Embryonic facial prominence (tissue), 1 donor: ENCODE measurements at regions not wholly inside any gene's neighbourhood (a gene's known extent, or its start where the extent isn't known, plus 50 kb on each side); places are given as distances from the start of the nearest gene placed in this dataset.

Experiments
- DNase-seq: peaks from one replicate; pipeline ENCODE4 v3.0.0-alpha.2; 2016; ENCODE audit errors: extremely low spot score

DNA sequence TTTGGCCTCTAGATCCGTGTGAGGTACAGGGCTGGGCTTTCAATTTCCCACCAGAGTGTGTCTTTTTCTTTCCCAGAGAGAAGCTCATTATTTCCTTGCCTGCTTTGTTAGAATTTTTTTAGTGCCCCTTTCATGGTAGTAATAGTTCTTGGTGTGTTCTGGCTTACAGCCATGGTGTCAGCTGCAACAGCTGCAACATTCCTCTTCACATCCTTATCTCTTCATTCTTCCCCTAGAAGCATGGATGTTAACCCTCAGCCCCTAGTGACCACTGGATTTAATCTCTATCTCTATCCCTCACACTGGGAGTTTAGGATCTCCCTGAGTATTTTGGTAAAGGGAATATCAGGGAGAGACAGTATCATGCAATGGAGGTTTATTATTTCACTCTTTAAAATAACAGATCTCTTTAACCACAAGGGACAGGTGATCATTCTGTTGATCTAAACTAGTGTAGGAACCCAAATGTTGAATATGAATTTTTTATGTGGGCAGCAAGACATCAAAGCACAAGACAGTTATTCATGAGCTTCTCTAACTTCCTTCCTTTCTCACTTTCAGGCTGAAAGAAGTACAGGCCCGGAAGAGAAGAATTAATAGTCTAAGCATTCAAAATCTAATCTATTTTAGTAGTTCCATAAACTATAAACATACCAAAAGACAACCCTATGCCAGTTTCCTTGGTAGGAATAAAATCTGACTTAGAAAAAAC lies 160.2 kb downstream of the FAM170A start:
- DNase-seq, result no peak

DNA sequence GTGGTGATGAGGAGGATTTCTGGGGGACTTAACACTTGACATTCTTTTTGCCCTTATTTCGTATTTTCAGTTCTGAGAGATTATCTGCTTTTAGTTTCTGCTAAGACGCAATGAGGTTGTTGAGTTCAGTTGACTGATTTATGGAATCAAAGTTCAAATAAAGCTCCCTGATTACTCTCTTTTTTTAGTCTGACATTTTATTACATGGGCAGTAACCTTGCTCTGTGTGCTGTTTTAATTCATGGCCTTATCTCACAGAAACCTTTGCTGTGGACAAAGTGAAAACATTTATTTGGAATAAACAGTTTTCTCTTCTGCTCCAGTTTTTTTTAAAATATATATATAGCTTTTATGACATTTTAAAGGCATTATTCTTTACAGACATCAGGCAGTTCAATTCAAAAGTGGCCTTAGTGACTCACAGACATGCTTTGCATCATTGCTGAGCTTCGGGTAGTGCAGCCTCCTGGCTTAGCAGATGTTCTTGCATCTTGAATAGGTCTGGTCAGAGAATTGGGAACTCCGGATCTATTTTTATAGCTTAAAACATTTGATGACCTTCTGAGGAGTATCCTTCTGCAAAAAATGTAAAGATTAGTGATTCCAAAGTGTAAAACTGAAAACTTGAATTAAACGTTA lies 162.9 kb downstream of the FAM170A start:
- DNase-seq, result no peak

DNA sequence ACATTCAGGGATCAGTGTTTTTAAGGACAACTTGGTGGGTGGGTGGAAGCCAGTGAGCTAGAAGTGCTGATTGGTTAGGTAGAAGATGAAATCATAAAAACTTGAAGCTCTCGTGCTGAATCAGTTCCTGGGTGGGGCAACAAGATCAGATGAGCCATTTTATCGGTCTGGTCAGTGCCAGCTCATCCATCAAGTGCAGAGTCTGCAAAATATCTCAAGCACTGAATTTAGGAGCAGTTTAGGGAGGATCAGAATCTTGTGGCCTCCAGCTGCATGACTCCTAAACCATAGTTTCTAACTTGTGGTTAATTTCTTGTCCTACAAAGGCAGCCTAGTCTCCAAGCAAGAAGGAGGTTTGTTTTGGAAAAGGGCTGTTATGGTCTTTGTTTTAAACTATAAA lies 166.4 kb downstream of the FAM170A start:
- DNase-seq, result no peak

DNA sequence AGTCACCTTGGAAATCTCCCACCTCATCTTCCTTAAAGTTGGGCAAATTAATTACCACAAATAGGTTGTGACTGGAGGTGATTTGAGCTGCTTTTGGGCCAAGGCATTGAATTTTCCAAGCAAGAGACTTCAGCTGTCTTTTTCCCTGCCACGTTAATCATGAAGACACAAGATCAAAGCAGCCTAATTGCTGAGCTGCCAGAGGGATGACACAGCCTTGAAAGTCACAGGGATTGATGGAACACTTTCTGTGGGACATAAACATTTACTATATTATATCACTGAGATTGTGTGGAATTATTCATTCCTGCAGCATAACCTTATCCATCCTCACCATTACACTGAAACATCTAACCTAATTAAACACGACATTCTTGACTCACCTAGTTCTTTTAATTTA lies 172.2 kb downstream of the FAM170A start:
- DNase-seq, result no peak

DNA sequence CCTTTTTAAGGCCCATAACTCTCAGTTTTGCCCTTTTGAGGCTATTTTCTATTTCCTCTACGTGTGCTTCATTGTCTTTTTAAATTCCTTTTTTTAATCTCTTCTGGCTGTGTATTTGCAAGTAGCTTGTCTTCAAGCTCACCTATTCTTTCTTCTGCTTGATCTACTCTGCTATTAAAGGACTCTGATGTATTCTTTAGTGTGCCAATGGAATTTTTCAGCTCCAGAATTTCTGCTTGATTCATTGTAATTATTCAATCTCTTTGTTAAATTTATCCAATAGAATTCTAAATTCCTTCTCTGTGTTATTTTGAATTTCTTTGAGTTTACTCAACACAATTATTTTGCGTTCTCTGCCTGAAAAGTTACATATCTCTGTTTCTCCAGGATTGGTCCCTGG lies 178.7 kb downstream of the FAM170A start:
- DNase-seq, result no peak

DNA sequence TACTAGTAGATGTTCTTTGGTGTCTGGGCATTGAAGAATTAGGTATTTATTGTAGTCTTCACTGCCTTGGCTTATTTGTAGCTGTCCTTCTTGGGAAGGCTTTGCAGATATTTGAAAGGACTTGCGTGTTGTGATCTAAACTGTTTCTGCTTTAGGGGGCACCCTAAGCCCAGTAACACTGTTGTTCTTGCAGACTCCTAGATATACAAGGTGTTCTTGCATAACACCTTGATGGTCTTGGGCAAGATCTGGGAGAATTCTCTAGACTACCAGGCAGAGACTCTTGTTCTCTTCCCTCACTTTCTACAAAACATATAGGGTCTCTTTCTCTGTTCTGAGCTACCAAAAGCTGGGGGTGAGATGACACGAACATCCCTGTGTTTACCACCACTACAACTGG lies 179.1 kb downstream of the FAM170A start:
- DNase-seq, result no peak

DNA sequence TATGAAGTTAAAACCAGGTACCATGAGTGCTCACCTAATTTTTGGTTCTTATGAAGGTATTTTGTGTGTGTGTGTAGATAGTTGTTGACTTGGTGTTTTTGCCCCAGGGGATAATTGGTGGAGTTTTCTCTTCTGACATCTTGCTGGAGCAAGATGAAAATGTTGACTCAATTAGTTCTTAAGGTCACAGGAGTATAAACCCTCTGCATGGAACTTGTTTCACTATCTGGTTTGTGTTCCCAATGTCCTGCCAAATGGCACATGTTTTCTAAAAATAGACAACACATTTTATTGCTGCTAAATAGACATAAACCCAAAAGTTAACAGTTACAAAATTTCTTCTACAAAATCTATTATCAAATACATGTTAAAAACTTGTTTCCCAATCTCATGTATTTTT lies 180.9 kb downstream of the FAM170A start:
- DNase-seq, result no peak

DNA sequence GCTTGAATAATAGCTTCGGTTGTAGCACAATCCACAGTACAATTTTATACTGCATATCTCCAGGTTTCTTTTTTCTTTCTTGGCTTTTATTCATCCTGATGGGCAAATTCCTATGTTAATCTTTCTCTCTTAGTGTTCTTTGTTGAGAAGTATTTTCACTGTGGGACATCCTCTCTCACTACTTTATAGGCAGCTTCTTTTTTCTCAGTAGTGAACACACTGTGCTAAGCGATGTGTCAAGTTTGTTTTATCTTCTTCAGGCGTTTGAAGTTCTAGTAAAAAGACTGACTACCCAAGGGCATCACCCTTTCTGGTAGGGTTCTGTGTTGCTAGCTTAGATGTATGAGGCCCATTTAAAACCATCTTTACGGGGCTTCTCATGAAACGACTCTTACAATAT lies 182.1 kb downstream of the FAM170A start:
- DNase-seq, result no peak

DNA sequence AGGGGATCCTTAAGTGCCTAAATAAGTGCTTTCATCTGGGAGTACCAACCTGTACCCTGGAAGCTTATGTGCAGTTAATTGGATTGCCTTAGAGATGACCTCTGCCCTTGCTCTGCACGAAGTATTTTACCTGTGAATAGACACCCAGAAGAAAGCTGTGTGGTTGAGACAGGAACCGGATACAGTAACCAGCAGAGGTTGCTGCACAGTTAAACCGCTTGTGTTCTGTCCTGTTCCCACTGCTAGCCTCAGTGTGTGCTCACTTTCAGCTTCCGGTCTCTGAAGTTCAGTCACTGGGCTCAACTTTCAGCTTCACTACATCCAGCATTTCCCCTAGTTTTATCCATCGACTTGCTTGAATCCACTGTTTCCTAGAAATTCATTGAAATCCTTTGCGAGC lies 185.3 kb downstream of the FAM170A start:
- no peak for DNase-seq

DNA sequence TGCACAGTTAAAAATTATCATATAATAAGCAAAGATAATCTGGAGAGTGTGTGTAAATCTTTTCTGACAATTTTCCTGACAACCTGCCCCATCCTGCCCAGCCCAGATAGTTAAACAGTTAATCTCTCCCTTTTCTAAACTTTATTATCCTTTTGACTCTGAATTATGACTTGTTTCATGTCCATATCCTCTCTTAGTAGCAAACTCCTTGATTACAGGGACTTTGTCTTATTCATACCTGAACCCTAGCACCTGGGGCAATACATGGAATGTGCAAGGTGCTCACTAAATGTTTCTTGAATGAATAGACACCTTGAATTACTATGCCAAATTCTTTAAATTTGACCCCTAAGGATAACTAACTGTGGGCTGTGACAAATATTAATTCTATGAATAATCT lies 186.7 kb downstream of the FAM170A start:
- DNase-seq, result no peak

DNA sequence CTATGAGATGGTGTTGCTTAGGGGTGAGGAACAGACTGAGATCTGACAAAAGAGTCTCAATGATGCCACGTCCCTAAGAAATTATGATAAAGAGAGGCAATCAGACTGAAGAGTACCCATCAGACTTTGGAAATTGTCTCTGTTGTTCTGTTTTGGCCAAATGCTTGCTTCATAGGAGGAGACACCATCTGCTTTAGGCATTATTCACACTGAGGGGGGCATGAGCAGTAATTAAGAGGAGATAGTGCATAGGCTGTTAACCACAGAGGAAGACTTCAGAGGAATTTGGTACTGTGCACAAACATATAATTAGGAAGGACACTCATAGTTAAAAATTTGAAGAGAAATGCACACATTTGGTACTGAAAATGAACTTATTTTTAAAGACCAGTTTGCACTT lies 190.7 kb downstream of the FAM170A start:
- no peak for DNase-seq

DNA sequence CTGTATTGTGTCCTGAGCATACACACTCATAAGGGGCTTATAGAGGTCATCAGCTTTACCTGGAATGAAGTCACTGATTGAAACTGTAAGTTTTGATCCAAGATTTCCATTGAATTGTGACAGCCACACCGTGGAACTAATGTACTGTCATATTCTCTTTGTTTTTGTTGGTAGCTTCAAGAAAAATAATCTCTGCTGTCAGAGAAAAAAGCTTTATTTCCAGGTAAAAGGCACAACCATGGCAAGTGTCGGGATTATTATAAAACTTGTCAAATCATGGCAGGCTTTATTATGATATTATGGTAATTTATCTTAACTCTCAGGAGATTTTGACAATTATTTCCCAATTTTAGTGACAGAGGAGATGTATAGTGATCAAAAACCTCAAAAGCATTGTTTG lies 191.2 kb downstream of the FAM170A start:
- no peak for DNase-seq

DNA sequence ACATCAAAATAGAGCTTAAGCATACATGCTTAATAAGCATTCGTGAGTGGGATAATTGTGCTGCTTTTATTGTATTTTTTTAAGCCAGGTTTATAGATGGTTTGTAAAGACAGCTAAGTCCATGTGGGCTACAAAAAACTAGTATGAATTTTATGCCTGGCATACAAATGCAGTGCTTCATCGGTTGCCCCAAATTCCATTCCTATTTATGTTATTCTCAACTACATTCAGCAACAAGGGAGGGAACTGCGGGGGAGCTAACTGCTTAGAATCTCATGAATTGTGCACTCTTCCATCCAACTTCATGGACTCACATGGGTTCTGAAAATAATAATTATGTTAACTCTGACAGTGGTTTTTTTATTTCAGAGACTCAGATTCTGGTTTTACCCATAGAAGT lies 199.2 kb downstream of the FAM170A start:
- no peak for DNase-seq

DNA sequence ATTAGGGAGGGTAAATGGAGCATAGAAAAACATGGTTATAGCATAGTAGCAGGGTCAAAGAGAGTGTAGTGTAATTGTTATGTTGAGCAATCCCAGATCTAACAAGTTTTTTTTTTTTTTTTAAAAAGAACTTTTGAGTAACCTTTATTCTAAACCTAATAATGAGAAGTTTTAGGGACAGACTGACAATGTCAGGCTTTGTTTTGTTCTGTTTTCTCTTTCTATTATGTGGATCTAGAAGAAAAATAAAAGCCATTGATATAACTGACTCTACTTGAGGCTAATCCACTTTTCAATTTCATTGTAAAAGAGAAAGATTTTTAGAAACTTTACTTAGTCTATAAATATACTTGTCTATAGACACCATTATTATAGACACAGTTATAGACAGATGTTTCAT lies 200.0 kb downstream of the FAM170A start:
- no peak for DNase-seq

DNA sequence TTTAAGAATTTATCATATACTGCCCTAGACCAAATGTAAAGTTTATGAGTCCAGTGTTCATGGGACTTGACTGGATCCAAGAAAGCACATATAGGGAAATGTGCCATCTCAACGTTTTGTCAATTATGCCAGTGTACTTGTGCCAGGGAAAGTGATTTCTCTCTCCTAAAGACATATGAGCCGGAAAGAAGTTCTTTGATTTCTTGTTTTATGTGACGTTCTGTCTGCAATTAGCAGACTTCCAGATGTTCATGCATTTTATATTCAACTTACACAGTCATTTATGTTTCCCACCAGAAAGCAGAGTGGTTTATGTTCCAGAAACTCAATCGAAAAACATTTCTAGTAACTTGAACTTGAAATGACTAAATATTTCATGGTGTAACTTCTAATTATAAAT lies 203.8 kb downstream of the FAM170A start:
- DNase-seq, result peak; percentile 6

DNA sequence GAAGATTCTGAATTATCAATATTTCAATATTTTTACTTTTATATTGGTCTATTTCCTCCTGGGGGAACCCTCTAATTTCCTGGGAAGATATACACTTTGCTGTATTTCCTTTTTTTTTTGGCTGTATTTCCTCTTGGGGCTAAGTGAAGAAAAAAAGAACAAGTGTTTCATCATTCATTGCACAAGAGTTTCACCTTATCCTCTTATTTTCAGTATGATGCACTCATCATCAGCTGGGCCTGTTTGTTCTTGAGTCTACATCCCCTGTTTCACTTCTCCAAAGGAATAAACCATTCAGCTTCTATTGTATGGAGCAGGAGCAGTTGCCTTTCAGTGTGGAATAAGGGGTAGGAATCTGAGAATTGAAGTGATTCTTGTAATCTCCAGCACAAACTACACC lies 210.8 kb downstream of the FAM170A start:
- DNase-seq, result no peak

DNA sequence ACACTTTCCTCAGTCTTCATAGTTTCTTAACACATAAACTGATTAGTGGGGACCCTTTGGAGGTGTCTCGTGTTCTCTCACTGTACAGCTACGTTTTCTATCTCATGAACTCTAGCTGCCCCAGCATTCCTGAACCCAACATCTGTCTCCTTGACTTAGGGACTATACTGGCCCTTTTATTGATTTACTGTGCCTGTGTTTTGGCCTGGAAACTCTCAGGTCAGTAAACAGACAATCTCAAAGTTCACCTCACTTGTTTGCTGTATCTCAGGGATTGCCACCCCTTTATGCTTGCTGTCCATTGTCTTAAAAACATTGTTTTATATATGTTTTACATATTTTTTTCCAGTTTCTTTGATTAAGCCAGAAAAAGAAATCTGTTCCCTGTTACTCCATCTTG lies 222.8 kb downstream of the FAM170A start:
- no peak for DNase-seq

DNA sequence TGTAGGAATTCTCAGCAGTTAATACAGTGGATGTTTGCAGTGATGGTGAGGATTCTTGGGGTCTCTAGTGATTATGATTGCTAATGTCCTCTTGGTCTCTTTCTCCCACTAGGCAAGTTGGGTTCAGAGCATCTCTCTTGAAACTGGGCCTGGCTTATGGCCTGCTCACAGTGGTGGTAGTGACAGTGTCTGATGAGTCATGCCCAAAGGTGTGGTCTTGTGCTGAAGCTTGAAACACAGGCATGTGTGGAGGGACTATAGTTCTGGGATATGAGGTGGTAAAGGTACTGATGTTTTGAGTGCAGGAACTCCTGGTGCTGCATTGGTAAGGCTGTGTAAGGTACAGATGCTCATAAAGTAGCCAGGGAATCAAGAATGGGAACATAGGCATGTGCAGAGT lies 231.1 kb downstream of the FAM170A start:
- no peak for DNase-seq

DNA sequence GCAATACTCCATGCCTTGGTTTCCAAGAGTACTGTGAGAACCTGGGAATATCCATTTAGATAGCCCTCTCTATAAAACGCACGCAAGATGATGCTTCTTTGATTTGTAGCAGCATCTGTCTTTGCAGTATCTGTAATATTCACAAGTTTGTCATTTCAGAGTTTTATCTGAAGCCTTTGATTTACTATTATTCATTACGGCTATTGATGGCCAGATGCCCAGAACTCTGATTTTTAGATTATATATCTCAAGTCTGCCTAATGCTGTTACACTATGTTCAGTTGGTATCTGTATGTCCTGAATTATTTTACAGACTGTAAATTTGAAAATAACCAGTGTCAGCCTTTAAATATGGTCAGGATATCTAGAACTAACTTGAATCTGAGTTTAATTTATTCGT lies 233.3 kb downstream of the FAM170A start:
- no peak for DNase-seq

DNA sequence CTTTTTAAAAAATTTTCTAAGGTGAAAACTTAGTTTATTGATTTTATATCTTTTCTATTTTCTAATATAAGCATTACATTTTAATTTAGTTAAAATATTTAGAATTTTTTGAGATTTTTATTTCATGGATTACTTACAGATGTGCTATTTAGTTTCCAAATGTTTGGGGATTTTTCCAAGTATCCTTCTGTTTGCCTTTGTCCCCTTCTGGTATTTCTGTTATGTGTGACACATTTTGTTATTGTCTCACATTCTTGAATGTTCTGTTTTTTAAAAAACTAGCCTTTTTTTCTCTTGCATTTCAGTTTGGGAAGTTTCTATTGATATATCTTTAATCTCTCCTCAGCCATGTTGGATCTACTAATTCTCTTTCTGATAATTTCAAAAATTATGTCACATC lies 234.9 kb downstream of the FAM170A start:
- no peak for DNase-seq

DNA sequence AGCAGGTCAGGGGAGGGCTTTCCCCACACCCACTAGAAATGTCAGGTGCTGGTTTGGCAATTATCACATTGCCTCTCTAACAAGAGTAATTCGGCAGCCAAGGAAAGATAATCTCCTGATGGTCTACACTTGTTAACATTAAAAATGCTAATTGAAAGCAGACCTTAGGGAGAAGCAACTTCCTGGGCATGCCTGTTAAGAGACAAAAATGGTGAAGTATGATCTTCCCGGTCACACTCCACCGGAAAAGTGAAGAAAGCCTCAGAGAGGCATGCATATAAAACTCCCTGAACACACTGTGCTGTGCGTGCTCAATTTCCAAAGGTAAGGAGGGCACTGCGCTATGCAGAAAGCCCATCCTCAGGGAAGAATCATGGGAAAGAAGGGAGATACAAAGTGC lies 244.3 kb downstream of the FAM170A start:
- DNase-seq, result no peak

DNA sequence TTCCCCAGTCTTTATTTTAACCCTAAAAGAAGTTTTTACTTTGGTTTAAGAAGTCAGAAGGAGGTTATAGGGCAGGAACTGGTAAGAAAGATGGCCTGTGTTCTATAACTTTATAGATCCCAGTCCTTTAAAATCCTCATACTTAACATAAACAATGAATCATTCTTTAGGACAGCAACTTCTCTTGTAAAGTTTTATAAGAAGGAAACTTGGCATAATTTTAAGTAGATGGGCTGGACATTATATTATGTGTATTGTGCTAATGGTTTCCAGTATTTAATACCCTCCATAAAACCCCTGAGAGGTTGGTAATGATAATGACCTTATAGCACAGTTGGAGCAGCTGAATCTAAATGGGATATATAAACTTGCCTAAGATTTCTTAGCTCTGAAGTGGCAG lies 247.2 kb downstream of the FAM170A start:
- no peak for DNase-seq

DNA sequence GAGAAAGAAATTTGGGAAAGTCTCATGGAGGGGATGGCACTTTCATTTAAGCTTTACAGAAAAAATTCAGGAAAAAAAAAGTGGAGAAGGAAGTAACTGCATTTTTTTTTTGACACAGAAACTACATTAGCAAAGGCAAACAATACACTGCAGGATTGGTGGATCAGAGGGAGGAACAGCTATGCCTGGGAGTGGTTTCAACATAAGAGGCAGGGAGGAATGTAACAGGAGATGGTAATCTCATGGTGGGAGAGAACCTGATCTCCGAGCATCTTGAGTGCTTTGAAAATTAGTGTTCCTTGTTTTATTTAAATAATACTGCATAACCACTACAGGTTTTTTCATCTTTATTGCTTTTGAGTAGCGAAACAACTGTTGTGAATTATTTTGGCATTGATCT lies 249.4 kb downstream of the FAM170A start:
- DNase-seq, result no peak

DNA sequence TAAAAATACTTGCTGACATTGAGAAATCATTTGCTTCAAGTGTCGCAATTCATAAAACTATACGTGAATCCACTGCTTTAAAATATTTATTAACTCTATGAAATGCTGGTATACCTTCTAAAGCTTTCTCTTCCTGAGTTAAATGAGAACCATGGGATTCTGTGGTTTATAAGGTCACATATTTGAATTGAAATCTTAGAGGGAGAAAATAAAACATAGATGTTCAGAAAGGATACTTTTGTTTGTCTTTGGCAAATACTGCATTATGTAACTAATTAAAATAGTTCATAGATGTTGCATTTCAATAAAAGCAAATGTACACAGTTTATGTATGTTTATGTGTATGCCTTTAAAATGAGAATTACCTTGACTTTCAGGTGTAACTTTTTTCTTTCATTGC lies 250.1 kb downstream of the FAM170A start:
- DNase-seq, result no peak
